IMR-90 (cell line): ENCODE measurements at regions not wholly inside any gene's neighbourhood (a gene's known extent, or its start where the extent isn't known, plus 50 kb on each side); places are given as distances from the start of the nearest gene placed in this dataset.

ENCODE experiments used
- ATAC-seq: fragments of 200-7000 bp; cut with Tn5 transposase; 2 replicates; pipeline ENCODE4 v1.9.1; 2020; ENCODE audit warnings: low read depth, mild to moderate bottlenecking, moderate library complexity
- BruUV-seq: library from RNA; stranded (reverse); fragments of 400-500 nt; replicated peaks from 2 replicates; lab custom pipeline; 2021; lab: Mats Ljungman, UMichigan
- CTCF ChIA-PET: fragments of 300-600 bp; formaldehyde crosslinking; extraction: SDS; loops from one replicate; lab custom pipeline; 2021; ENCODE audit warnings: antibody characterized with exemption; lab: Yijun Ruan, JAX
- POLR2A ChIA-PET: fragments of 300-600 bp; sonication (Branson Sonifier 250); formaldehyde crosslinking; loops from one replicate; lab custom pipeline; 2022; ENCODE audit warnings: antibody characterized with exemption; ENCODE audit not compliant: unreplicated experiment; lab: Charles Lee
- DNase-seq: peaks from one replicate; pipeline ENCODE4 v3.0.0; 2013
- H2AFZ ChIP-seq: replicated peaks from 2 replicates; pipeline ENCODE3; 2013; ENCODE audit warnings: low read length, mild to moderate bottlenecking; ENCODE audit not compliant: poor library complexity
- H2AK5ac ChIP-seq: 2 replicates; pipeline ENCODE4 v1.6.1; 2013; ENCODE audit warnings: low read depth, low read length, inconsistent platforms
- H2AK9ac ChIP-seq: replicated peaks from 2 replicates; pipeline ENCODE3; 2013; ENCODE audit warnings: mild to moderate bottlenecking, low read depth, low read length, moderate library complexity; ENCODE audit not compliant: poor library complexity
- H2BK120ac ChIP-seq: 2 replicates; pipeline ENCODE4 v1.6.1; 2013; ENCODE audit warnings: low read depth, low read length, inconsistent platforms
- H2BK15ac ChIP-seq: 3 replicates; pipeline ENCODE4 v1.6.1; 2013; ENCODE audit warnings: low read depth, low read length, inconsistent platforms
- H2BK20ac ChIP-seq: 2 replicates; pipeline ENCODE4 v1.6.1; 2013; ENCODE audit warnings: low read depth, mild to moderate bottlenecking, inconsistent platforms, low read length, moderate library complexity
- H2BK5ac ChIP-seq: 2 replicates; pipeline ENCODE4 v1.6.1; 2013; ENCODE audit warnings: mild to moderate bottlenecking, low read depth, low read length, inconsistent platforms; ENCODE audit not compliant: poor library complexity, severe bottlenecking
- H3K14ac ChIP-seq: replicated peaks from 2 replicates; pipeline ENCODE4 v1.6.1; 2013; ENCODE audit warnings: low read depth, low read length, inconsistent platforms
- H3K18ac ChIP-seq: 2 replicates; pipeline ENCODE4 v1.6.1; 2013; ENCODE audit warnings: low read depth, low read length, control low read depth
- H3K23ac ChIP-seq: 2 replicates; pipeline ENCODE4 v1.6.1; 2013; ENCODE audit warnings: low read depth, low read length, inconsistent platforms
- H3K27ac ChIP-seq: 2 replicates; pipeline ENCODE4 v1.5.1; 2013; ENCODE audit warnings: mild to moderate bottlenecking, control low read depth, low read length; ENCODE audit not compliant: insufficient read depth
- H3K27me3 ChIP-seq: 2 replicates; pipeline ENCODE4 v1.6.1; 2013; ENCODE audit warnings: low read length; ENCODE audit not compliant: control insufficient read depth, insufficient read depth
- H3K36me3 ChIP-seq: 2 replicates; pipeline ENCODE4 v1.6.1; 2013; ENCODE audit warnings: low read length, mixed read lengths; ENCODE audit not compliant: control insufficient read depth, insufficient read depth
- H3K4ac ChIP-seq: 2 replicates; pipeline ENCODE4 v1.6.1; 2013; ENCODE audit warnings: low read depth, low read length, inconsistent platforms
- H3K4me1 ChIP-seq: 2 replicates; pipeline ENCODE4 v1.6.1; 2013; ENCODE audit warnings: low read length, mixed read lengths; ENCODE audit not compliant: control insufficient read depth, insufficient read depth
- H3K4me2 ChIP-seq: 2 replicates; pipeline ENCODE4 v1.6.1; 2013; ENCODE audit warnings: low read depth, mild to moderate bottlenecking, control low read depth, low read length, moderate library complexity
- H3K4me3 ChIP-seq: 2 replicates; pipeline ENCODE4 v1.5.1; 2013; ENCODE audit warnings: low read depth, mild to moderate bottlenecking, control low read depth, low read length, moderate library complexity; ENCODE audit not compliant: insufficient read depth
- H3K56ac ChIP-seq: 2 replicates; pipeline ENCODE4 v1.6.1; 2013; ENCODE audit warnings: low read length, inconsistent platforms; ENCODE audit not compliant: insufficient read depth; ENCODE audit errors: extremely low read depth
- H3K79me1 ChIP-seq, 2 experiments: 2 replicates each; pipeline ENCODE4 v1.6.1; 2013; ENCODE audit warnings: low read length in 2 of 2, inconsistent platforms in 1 of 2, low read depth in 1 of 2
- H3K9ac ChIP-seq: 2 replicates; pipeline ENCODE4 v1.6.1; 2013; ENCODE audit warnings: low read depth, low read length, control low read depth
- H3K9me1 ChIP-seq: 2 replicates; pipeline ENCODE4 v1.6.1; 2013; ENCODE audit warnings: low read length, inconsistent platforms; ENCODE audit not compliant: insufficient read depth
- H3K9me3 ChIP-seq: 2 replicates; pipeline ENCODE4 v1.6.1; 2013; ENCODE audit warnings: low read length; ENCODE audit not compliant: control insufficient read depth, insufficient read depth
- H4K20me1 ChIP-seq: 2 replicates; pipeline ENCODE4 v1.6.1; 2013; ENCODE audit warnings: low read length, inconsistent platforms; ENCODE audit not compliant: insufficient read depth
- H4K5ac ChIP-seq: 2 replicates; pipeline ENCODE4 v1.6.1; 2013; ENCODE audit warnings: mild to moderate bottlenecking, low read depth, low read length, control low read depth
- H4K8ac ChIP-seq, 2 experiments: 2 replicates each; pipeline ENCODE4 v1.6.1; 2013; ENCODE audit warnings: low read depth in 2 of 2, low read length in 2 of 2, control low read depth in 1 of 2, inconsistent platforms in 1 of 2
- H4K91ac ChIP-seq: 2 replicates; pipeline ENCODE4 v1.6.1; 2013; ENCODE audit warnings: low read depth, low read length, inconsistent platforms; ENCODE audit not compliant: insufficient read depth
- CHD1 ChIP-seq: IDR thresholded peaks from 2 replicates; pipeline ENCODE4 v1.6.1; 2012; ENCODE audit warnings: low read depth, low read length, improper control_type of control experiment
- MXI1 ChIP-seq: IDR thresholded peaks from 2 replicates; pipeline ENCODE4 v1.6.1; 2012; ENCODE audit warnings: low read depth, mild to moderate bottlenecking, low read length, moderate library complexity, borderline replicate concordance
- POLR2A ChIP-seq: IDR thresholded peaks from 2 replicates; pipeline ENCODE4 v1.6.1; 2012; ENCODE audit warnings: mild to moderate bottlenecking, low read depth, low read length
- RAD21 ChIP-seq: IDR thresholded peaks from 2 replicates; pipeline ENCODE4 v1.6.1; 2012; ENCODE audit warnings: low read length, improper control_type of control experiment
- USF2 ChIP-seq: fragments of 150-350 bp; IDR thresholded peaks from 2 replicates; pipeline ENCODE4 v1.6.1; 2017; ENCODE audit warnings: mild to moderate bottlenecking, antibody characterized with exemption, low read length, low read depth
- WGBS, 2 experiments: methylation state at CpG; one replicate each; pipeline versions ENCODE4 v1.1.5 to v1.1.7; 2013; ENCODE audit warnings: missing lambda C conversion rate in 2 of 2; ENCODE audit not compliant: insufficient read length in 1 of 2; ENCODE audit errors: extremely low coverage in 2 of 2; 5-methylcytosine and 5-hydroxymethylcytosine counted together
- dilution Hi-C: fragments of 300-500 bp; cut with HindIII; formaldehyde crosslinking; loops from one replicate; pipeline ENCODE4 v1.14.3; 2018; ENCODE audit warnings: low sequenced_read_pairs; ENCODE audit not compliant: unreplicated experiment
- in situ Hi-C: fragments of 300-500 bp; cut with MboI; formaldehyde crosslinking; loops from 3 replicates; pipeline ENCODE4 v1.14.3; 2019; ENCODE audit warnings: low sequenced_read_pairs, inconsistent platforms, mixed read lengths
- intact Hi-C: fragments of 100-400 bp; cut with micrococcal nuclease; formaldehyde crosslinking; loops from 2 replicates; pipeline ENCODE4 v1.10.0; 2022

GRCh38 chr12:45601390-45601789 lies 128.1 kb upstream of the ARID2 start:
- Histone ChIP-seq H3K9me1 (no peaks in the 10 kb centered on the region), H2AK5ac (no peak overlapping the region), H3K79me1 (no peaks in the 10 kb centered on the region), H3K9me3 (no peaks in the 10 kb centered on the region), H3K36me3 (no peaks in the 10 kb centered on the region), H4K91ac (no peak overlapping the region), H2AFZ (no peak overlapping the region), H4K20me1 (no peaks in the 10 kb centered on the region), H4K5ac (no peak overlapping the region), H3K4me3 (no peak overlapping the region), H2AK9ac (no peak overlapping the region), H3K27ac (no peak overlapping the region), H3K18ac (no peak overlapping the region), H2BK20ac (no peak overlapping the region), H2BK15ac (no peak overlapping the region), H4K8ac (no peak overlapping the region), H2BK120ac (no peak overlapping the region), H3K14ac (no peak overlapping the region), H3K4ac (no peak overlapping the region), H3K27me3 (peaks cover 3% of the 10 kb centered on the region; the same call in 1 of the 2 replicates), H3K4me2 (no peak overlapping the region), H3K23ac (no peak overlapping the region), H3K56ac (no peak overlapping the region), H3K4me1 (no peaks in the 10 kb centered on the region), H3K9ac (no peak overlapping the region), H2BK5ac (no peak overlapping the region)
- WGBS, 2 experiments = no CpG with 5 or more reads among the region's 2 CpGs
- dilution Hi-C loops = no loop called here
- no peak for ATAC-seq
- intact Hi-C loops = no loop called here
- in situ Hi-C loops = no loop called here
- CTCF ChIA-PET = no interaction called here
- no peak for DNase-seq
- POLR2A ChIA-PET = no interaction called here
- BruUV-seq = no TSS peak
- TF ChIP-seq USF2 (no peak), POLR2A (no peak), RAD21 (no peak), MXI1 (no peak), CHD1 (no peak)
